H9 (cell line): ENCODE measurements at regions not wholly inside any gene's neighbourhood (a gene's known extent, or its start where the extent isn't known, plus 50 kb on each side); places are given as distances from the start of the nearest gene placed in this dataset.

Source experiments
- DNase-seq: peaks from one replicate; pipeline ENCODE4 v3.0.0-alpha.2; 2017
- H2AFZ ChIP-seq: one replicate; pipeline ENCODE4 v1.6.1; 2013; ENCODE audit warnings: mild to moderate bottlenecking, low read length, control low read depth, moderate library complexity
- H2AK5ac ChIP-seq: 2 replicates; pipeline ENCODE4 v1.6.1; 2013; ENCODE audit warnings: low read length, control low read depth, mixed read lengths; ENCODE audit not compliant: insufficient read length
- H2BK120ac ChIP-seq: one replicate; pipeline ENCODE4 v1.6.1; 2013; ENCODE audit warnings: low read depth, mild to moderate bottlenecking, low read length, control low read depth, inconsistent platforms; ENCODE audit not compliant: poor library complexity, severe bottlenecking
- H2BK12ac ChIP-seq: 2 replicates; pipeline ENCODE4 v1.6.1; 2013; ENCODE audit warnings: low read length, control low read depth, mixed read lengths, low read depth; ENCODE audit not compliant: insufficient read length
- H2BK15ac ChIP-seq: 2 replicates; pipeline ENCODE4 v1.6.1; 2013; ENCODE audit warnings: low read depth, low read length, control low read depth
- H2BK20ac ChIP-seq: one replicate; pipeline ENCODE4 v1.6.1; 2013; ENCODE audit warnings: low read depth, mild to moderate bottlenecking, low read length, control low read depth, inconsistent platforms; ENCODE audit not compliant: poor library complexity, severe bottlenecking
- H2BK5ac ChIP-seq: 2 replicates; pipeline ENCODE4 v1.6.1; 2013; ENCODE audit warnings: low read length, control low read depth, mixed read lengths; ENCODE audit not compliant: insufficient read length
- H3K14ac ChIP-seq: 2 replicates; pipeline ENCODE4 v1.6.1; 2013; ENCODE audit warnings: low read length, control low read depth; ENCODE audit not compliant: insufficient read depth
- H3K18ac ChIP-seq: 2 replicates; pipeline ENCODE4 v1.6.1; 2013; ENCODE audit warnings: low read depth, mild to moderate bottlenecking, mixed read lengths, low read length, control low read depth; ENCODE audit not compliant: insufficient read length
- H3K23ac ChIP-seq: 2 replicates; pipeline ENCODE4 v1.6.1; 2013; ENCODE audit warnings: low read length, control low read depth, mixed read lengths, low read depth; ENCODE audit not compliant: insufficient read length
- H3K23me2 ChIP-seq: 2 replicates; pipeline ENCODE4 v1.6.1; 2013; ENCODE audit warnings: low read depth, mild to moderate bottlenecking, mixed read lengths, low read length, control low read depth; ENCODE audit not compliant: insufficient read length, poor library complexity, severe bottlenecking
- H3K27ac ChIP-seq: 2 replicates; pipeline ENCODE4 v1.5.1; 2013; ENCODE audit warnings: low read length, control low read depth, mixed read lengths, low read depth; ENCODE audit not compliant: insufficient read length
- H3K27me3 ChIP-seq: 2 replicates; pipeline ENCODE4 v1.6.1; 2013; ENCODE audit warnings: low read length, control low read depth, inconsistent platforms; ENCODE audit not compliant: insufficient read depth
- H3K4ac ChIP-seq: 2 replicates; pipeline ENCODE4 v1.6.1; 2013; ENCODE audit warnings: low read depth, mild to moderate bottlenecking, control low read depth, inconsistent platforms, low read length, moderate library complexity
- H3K4me1 ChIP-seq: 2 replicates; pipeline ENCODE4 v1.6.1; 2013; ENCODE audit warnings: low read length, control low read depth, inconsistent platforms; ENCODE audit not compliant: insufficient read depth
- H3K4me2 ChIP-seq: 2 replicates; pipeline ENCODE4 v1.6.1; 2013; ENCODE audit warnings: low read length, control low read depth, mixed read lengths; ENCODE audit not compliant: insufficient read length, insufficient read depth
- H3K56ac ChIP-seq: 2 replicates; pipeline ENCODE4 v1.6.1; 2013; ENCODE audit warnings: low read depth, mild to moderate bottlenecking, mixed read lengths, low read length, control low read depth; ENCODE audit not compliant: insufficient read length
- H3K79me1 ChIP-seq: 2 replicates; pipeline ENCODE4 v1.6.1; 2013; ENCODE audit warnings: low read depth, mild to moderate bottlenecking, moderate library complexity, low read length, control low read depth, inconsistent platforms; ENCODE audit not compliant: insufficient read depth, poor library complexity, severe bottlenecking
- H3K79me2 ChIP-seq: 2 replicates; pipeline ENCODE4 v1.6.1; 2013; ENCODE audit warnings: low read length, control low read depth, inconsistent platforms; ENCODE audit not compliant: insufficient read depth
- H3K9ac ChIP-seq: 2 replicates; pipeline ENCODE4 v1.6.1; 2013; ENCODE audit warnings: low read length, control low read depth, mixed read lengths; ENCODE audit not compliant: insufficient read length; ENCODE audit errors: extremely low read depth
- H3K9me3 ChIP-seq: one replicate; pipeline ENCODE4 v1.6.1; 2013; ENCODE audit warnings: low read depth, low read length, inconsistent platforms; ENCODE audit not compliant: control insufficient read depth
- H3T11ph ChIP-seq: one replicate; pipeline ENCODE4 v1.6.1; 2013; ENCODE audit warnings: mild to moderate bottlenecking, low read length, control low read depth, inconsistent platforms
- H4K20me1 ChIP-seq: one replicate; pipeline ENCODE4 v1.6.1; 2013; ENCODE audit not compliant: control insufficient read depth, insufficient read length, insufficient read depth
- H4K5ac ChIP-seq: 2 replicates; pipeline ENCODE4 v1.6.1; 2013; ENCODE audit warnings: low read depth, mild to moderate bottlenecking, mixed read lengths, low read length, control low read depth; ENCODE audit not compliant: insufficient read length
- H4K8ac ChIP-seq: replicated peaks from 2 replicates; pipeline ENCODE4 v1.6.1; 2013; ENCODE audit warnings: low read length, control low read depth, mixed read lengths, low read depth; ENCODE audit not compliant: insufficient read length
- H4K91ac ChIP-seq: 2 replicates; pipeline ENCODE4 v1.6.1; 2013; ENCODE audit warnings: low read depth, mild to moderate bottlenecking, moderate library complexity, mixed read lengths, low read length, control low read depth; ENCODE audit not compliant: insufficient read length
- H3K27ac Mint-ChIP-seq, 3 experiments: 2 replicates in 2 of 3; 3 replicates in 1 of 3; pipeline ENCODE4 v1.8.0; 2020 to 2021; ENCODE audit warnings: mixed read lengths in 3 of 3, mild to moderate bottlenecking in 1 of 3, moderate library complexity in 1 of 3
- H3K27me3 Mint-ChIP-seq: 2 replicates; pipeline ENCODE4 v1.8.0; 2021; ENCODE audit warnings: low read depth, mild to moderate bottlenecking, moderate library complexity, mixed read lengths
- H3K36me3 Mint-ChIP-seq, 3 experiments: 2 replicates in 2 of 3; 3 replicates in 1 of 3; pipeline ENCODE4 v1.8.0; 2020 to 2021; ENCODE audit warnings: low read depth in 3 of 3, mixed read lengths in 3 of 3; ENCODE audit not compliant: insufficient read depth in 1 of 3
- H3K4me1 Mint-ChIP-seq, 2 experiments: 2 replicates each; pipeline ENCODE4 v1.8.0; 2020; ENCODE audit warnings: mixed read lengths in 2 of 2
- H3K4me3 Mint-ChIP-seq, 2 experiments: 2 replicates in 1 of 2; 3 replicates in 1 of 2; pipeline ENCODE4 v1.8.0; 2020 to 2021; ENCODE audit warnings: mild to moderate bottlenecking in 2 of 2, mixed read lengths in 2 of 2, moderate library complexity in 1 of 2
- H3K9me3 Mint-ChIP-seq, 2 experiments: 2 replicates in 1 of 2; 3 replicates in 1 of 2; pipeline ENCODE4 v1.8.0; 2020; ENCODE audit warnings: mild to moderate bottlenecking in 2 of 2, mixed read lengths in 2 of 2, moderate library complexity in 1 of 2
- WGBS: extraction: QIAGEN DNeasy Blood & Tissue Kit; methylation state at CpG from one replicate; pipeline ENCODE4 v1.1.7; 2013; ENCODE audit warnings: missing lambda C conversion rate, low lambda C conversion rate, mixed read lengths; ENCODE audit not compliant: insufficient read length; ENCODE audit errors: extremely low coverage; 5-methylcytosine and 5-hydroxymethylcytosine counted together
- TF ChIP-seq, protein P1 (sequence below): fragments of 200-600 bp; sonication (generic); conservative IDR thresholded peaks from 3 replicates; pipeline ENCODE4 v1.8.0; 2021; ENCODE audit warnings: antibody characterized with exemption, mild to moderate bottlenecking

DNA sequence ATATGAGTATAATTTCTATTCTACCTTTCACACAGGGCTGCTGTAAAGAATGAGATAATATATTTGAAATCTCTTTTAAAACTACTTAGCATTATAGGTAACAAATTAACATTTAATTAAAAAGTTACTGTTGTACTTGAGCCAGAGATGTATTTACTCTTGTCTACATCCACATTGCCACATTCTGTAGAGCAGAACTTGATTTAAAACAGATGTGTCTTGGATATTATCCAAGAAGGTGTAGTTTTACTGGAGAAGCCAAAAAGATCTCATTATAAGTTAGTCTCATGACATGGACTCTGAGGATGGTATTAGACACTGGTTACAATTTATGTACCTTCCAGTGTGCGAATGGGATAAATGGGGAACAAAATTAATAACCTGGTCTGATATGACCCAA, 293.1 kb upstream of the CCNH start:
- Mint-ChIP-seq H3K27me3 (no peaks in the 10 kb centered on the region), H3K4me3 (no peak overlapping the region), H3K4me1 (peaks cover 0 to 4% of the 10 kb centered on the region in 2 experiments; a peak in 1 of 4 replicates), H3K36me3 (no peaks in the 10 kb centered on the region), H3K9me3 (no peaks in the 10 kb centered on the region), H3K27ac (no peak overlapping the region)
- Histone ChIP-seq H3K56ac (no peak overlapping the region), H3K27me3 (no peaks in the 10 kb centered on the region), H3K9ac (no peak overlapping the region), H2BK120ac (no peak overlapping the region), H2BK5ac (no peak overlapping the region), H4K20me1 (no peaks in the 10 kb centered on the region), H4K8ac (no peak overlapping the region), H3K9me3 (no peaks in the 10 kb centered on the region), H2BK20ac (no peak overlapping the region), H3K4ac (no peak overlapping the region), H2BK12ac (no peak overlapping the region), H3K27ac (no peak overlapping the region), H3K23me2 (no peaks in the 10 kb centered on the region), H3T11ph (no peak overlapping the region), H4K91ac (no peak overlapping the region), H3K4me1 (no peaks in the 10 kb centered on the region), H3K23ac (no peak overlapping the region), H3K4me2 (no peak overlapping the region), H3K79me2 (no peaks in the 10 kb centered on the region), H3K18ac (no peak overlapping the region), H4K5ac (no peak overlapping the region), H3K14ac (no peak overlapping the region), H2AFZ (no peak overlapping the region), H3K79me1 (no peaks in the 10 kb centered on the region), H2AK5ac (no peak overlapping the region), H2BK15ac (no peak overlapping the region)
- TF ChIP-seq, protein P1, sequence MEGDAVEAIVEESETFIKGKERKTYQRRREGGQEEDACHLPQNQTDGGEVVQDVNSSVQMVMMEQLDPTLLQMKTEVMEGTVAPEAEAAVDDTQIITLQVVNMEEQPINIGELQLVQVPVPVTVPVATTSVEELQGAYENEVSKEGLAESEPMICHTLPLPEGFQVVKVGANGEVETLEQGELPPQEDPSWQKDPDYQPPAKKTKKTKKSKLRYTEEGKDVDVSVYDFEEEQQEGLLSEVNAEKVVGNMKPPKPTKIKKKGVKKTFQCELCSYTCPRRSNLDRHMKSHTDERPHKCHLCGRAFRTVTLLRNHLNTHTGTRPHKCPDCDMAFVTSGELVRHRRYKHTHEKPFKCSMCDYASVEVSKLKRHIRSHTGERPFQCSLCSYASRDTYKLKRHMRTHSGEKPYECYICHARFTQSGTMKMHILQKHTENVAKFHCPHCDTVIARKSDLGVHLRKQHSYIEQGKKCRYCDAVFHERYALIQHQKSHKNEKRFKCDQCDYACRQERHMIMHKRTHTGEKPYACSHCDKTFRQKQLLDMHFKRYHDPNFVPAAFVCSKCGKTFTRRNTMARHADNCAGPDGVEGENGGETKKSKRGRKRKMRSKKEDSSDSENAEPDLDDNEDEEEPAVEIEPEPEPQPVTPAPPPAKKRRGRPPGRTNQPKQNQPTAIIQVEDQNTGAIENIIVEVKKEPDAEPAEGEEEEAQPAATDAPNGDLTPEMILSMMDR, result no peak
- DNase-seq, result no peak
- no CpG with 5 or more reads among the region's 1 CpG for WGBS
